HepG2 (cell line): ENCODE measurements at regions not wholly inside any gene's neighbourhood (a gene's known extent, or its start where the extent isn't known, plus 50 kb on each side); places are given as distances from the start of the nearest gene placed in this dataset.

Experiments used
- ATAC-seq: fragments of 200-7000 bp; cut with Tn5 transposase; 3 replicates; pipeline ENCODE4 v1.9.1; 2020; ENCODE audit warnings: mild to moderate bottlenecking, moderate library complexity
- BruUV-seq: library from RNA; stranded (reverse); fragments of 400-500 nt; replicated peaks from 2 replicates; lab custom pipeline; 2021; lab: Mats Ljungman, UMichigan
- CTCF ChIA-PET: fragments of 300-600 bp; formaldehyde crosslinking; extraction: SDS; loops from one replicate; lab custom pipeline; 2021; ENCODE audit warnings: low total read pairs, inconsistent platforms, low intra/inter-chr PET ratio; lab: Yijun Ruan, JAX
- POLR2A ChIA-PET: fragments of 350-600 bp; sonication (Branson Sonifier 250); formaldehyde crosslinking; loops from one replicate; lab custom pipeline; 2020; ENCODE audit warnings: antibody characterized with exemption, inconsistent platforms; lab: Yijun Ruan, JAX
- DNase-seq: peaks from one replicate; pipeline ENCODE4 v3.0.0-alpha.2; 2015; ENCODE audit warnings: low spot score
- FAIRE-seq: peaks from 3 replicates; lab custom pipeline; 2011; peaks lifted over from hg19 to GRCh38; lab: Jason Lieb, UNC
- H2AFZ ChIP-seq: one replicate; pipeline ENCODE4 v1.6.1; 2011; ENCODE audit warnings: low read length, inconsistent platforms
- H3K27ac ChIP-seq: fragments of 300-600 bp; 3 replicates; pipeline ENCODE4 v1.8.0; 2011; ENCODE audit warnings: mixed run types, mild to moderate bottlenecking, mixed read lengths, low read length, inconsistent platforms; ENCODE audit not compliant: insufficient read depth; ENCODE audit errors: extremely low read length
- H3K27me3 ChIP-seq, 2 experiments: fragments of 200-600 bp in 1 of 2; 2 replicates in 1 of 2; 3 replicates in 1 of 2; pipeline versions ENCODE4 v1.6.0 to v1.8.0; 2011; ENCODE audit warnings: low read length in 2 of 2, mild to moderate bottlenecking in 2 of 2, moderate library complexity in 2 of 2, inconsistent platforms in 1 of 2; ENCODE audit not compliant: insufficient read depth in 2 of 2, control insufficient read depth in 1 of 2
- H3K36me3 ChIP-seq, 2 experiments: fragments of 200-600 bp in 1 of 2; replicated peaks in 1 of 2; 2 replicates in 1 of 2; 3 replicates in 1 of 2; pipeline versions ENCODE4 v1.5.1 to v1.8.0; 2011; ENCODE audit warnings: low read length in 2 of 2, inconsistent platforms in 1 of 2; ENCODE audit not compliant: insufficient read depth in 2 of 2, control insufficient read depth in 1 of 2
- H3K4me1 ChIP-seq: 2 replicates; pipeline ENCODE4 v1.5.1; 2012; ENCODE audit warnings: low read length, inconsistent platforms; ENCODE audit not compliant: insufficient read depth
- H3K4me2 ChIP-seq: 2 replicates; pipeline ENCODE4 v1.6.0; 2011; ENCODE audit warnings: low read depth, low read length, inconsistent platforms
- H3K4me3 ChIP-seq, 3 experiments: fragments of 200-600 bp in 1 of 3; sonication (generic), shearing (Covaris generic) in 1 of 3; replicated peaks in 1 of 3; 2 replicates each; pipeline ENCODE4 v1.5.1; 2011 to 2016; ENCODE audit warnings: low read length in 3 of 3, inconsistent platforms in 2 of 3, low read depth in 2 of 3, mild to moderate bottlenecking in 2 of 3, control low read depth in 1 of 3, mixed read lengths in 1 of 3; ENCODE audit not compliant: insufficient read depth in 1 of 3
- H3K79me2 ChIP-seq: one replicate; pipeline ENCODE4 v1.6.1; 2011; ENCODE audit warnings: low read length, inconsistent platforms; ENCODE audit not compliant: insufficient read depth
- H3K9ac ChIP-seq: 2 replicates; pipeline ENCODE4 v1.6.0; 2011; ENCODE audit warnings: mild to moderate bottlenecking, low read depth, low read length, inconsistent platforms; ENCODE audit not compliant: insufficient read depth
- H3K9me3 ChIP-seq: 2 replicates; pipeline ENCODE4 v1.5.1; 2012; ENCODE audit warnings: mild to moderate bottlenecking, low read length
- H4K20me1 ChIP-seq: 2 replicates; pipeline ENCODE4 v1.6.0; 2011; ENCODE audit warnings: inconsistent platforms, mild to moderate bottlenecking, low read length, moderate library complexity; ENCODE audit not compliant: insufficient read depth
- GLI4 ChIP-seq: sonication (generic); formaldehyde crosslinking; IDR thresholded peaks from 2 replicates; pipeline ENCODE4 v1.5.1; 2020; ENCODE audit warnings: missing genetic modification reagents, mild to moderate bottlenecking, moderate library complexity, borderline replicate concordance
- HDAC6 ChIP-seq: fragments of 200-600 bp; sonication (generic); IDR thresholded peaks from 2 replicates; pipeline ENCODE4 v1.7.0; 2017; ENCODE audit warnings: mild to moderate bottlenecking, antibody characterized with exemption, low read length, low read depth
- MXD3 ChIP-seq: IDR thresholded peaks from 2 replicates; pipeline ENCODE4 v1.6.1; 2016; ENCODE audit warnings: mild to moderate bottlenecking, missing biosample characterization, missing genetic modification reagents
- REL ChIP-seq: sonication (generic); formaldehyde crosslinking; conservative IDR thresholded peaks from 2 replicates; pipeline ENCODE4 v1.8.0; 2022; ENCODE audit warnings: mild to moderate bottlenecking, missing genetic modification reagents, moderate library complexity
- SP5 ChIP-seq: IDR thresholded peaks from 2 replicates; pipeline ENCODE4 v1.6.1; 2016; ENCODE audit warnings: low read depth, borderline replicate concordance
- TMF1 ChIP-seq: sonication (generic); formaldehyde crosslinking; IDR thresholded peaks from 2 replicates; pipeline ENCODE4 v1.8.1; 2022; ENCODE audit warnings: low read depth, missing genetic modification reagents
- ZFP1 ChIP-seq: IDR thresholded peaks from 2 replicates; pipeline ENCODE4 v1.6.1; 2016
- ZGPAT ChIP-seq: IDR thresholded peaks from 2 replicates; pipeline ENCODE4 v1.6.1; 2016; ENCODE audit warnings: mild to moderate bottlenecking
- ZNF383 ChIP-seq: sonication (generic); formaldehyde crosslinking; IDR thresholded peaks from 2 replicates; pipeline ENCODE4 v1.4.0; 2020; ENCODE audit warnings: missing genetic modification reagents, mild to moderate bottlenecking, borderline replicate concordance
- ZNF414 ChIP-seq: sonication (generic); formaldehyde crosslinking; IDR thresholded peaks from 2 replicates; pipeline ENCODE4 v1.5.0; 2020; ENCODE audit warnings: missing genetic modification reagents
- ZNF710 ChIP-seq: sonication (generic); formaldehyde crosslinking; IDR thresholded peaks from 2 replicates; pipeline ENCODE4 v1.5.0; 2020; ENCODE audit warnings: mild to moderate bottlenecking, missing genetic modification reagents, borderline replicate concordance
- ZNF766 ChIP-seq: sonication (generic); formaldehyde crosslinking; IDR thresholded peaks from 2 replicates; pipeline ENCODE4 v1.5.0; 2020; ENCODE audit warnings: missing genetic modification reagents, borderline replicate concordance
- ZNF879 ChIP-seq: sonication (generic); formaldehyde crosslinking; IDR thresholded peaks from 2 replicates; pipeline ENCODE4 v1.8.1; 2023; ENCODE audit warnings: missing genetic modification reagents
- WGBS: methylation state at CpG from one replicate; pipeline ENCODE4 v1.1.6; 2017; ENCODE audit warnings: low lambda C conversion rate; 5-methylcytosine and 5-hydroxymethylcytosine counted together
- in situ Hi-C: cut with HindIII; loops from 2 replicates; pipeline ENCODE4 v1.10.0; 2017; ENCODE audit warnings: low pct_unique_long_range_greater_than_20kb; ENCODE audit not compliant: extremely low pct_ligation_motif_present
- intact Hi-C: fragments of 100-400 bp; cut with micrococcal nuclease; formaldehyde crosslinking; loops from one replicate; pipeline ENCODE4 v1.10.0; 2022; ENCODE audit not compliant: unreplicated experiment
- TF ChIP-seq, protein P1 (sequence below): sonication (generic); formaldehyde crosslinking; IDR thresholded peaks from 2 replicates; pipeline ENCODE4 v1.4.0; 2020; ENCODE audit warnings: missing genetic modification reagents
- TF ChIP-seq, protein P2 (sequence below): sonication (generic); formaldehyde crosslinking; conservative IDR thresholded peaks from 2 replicates; pipeline ENCODE4 v1.8.0; 2022; ENCODE audit warnings: mild to moderate bottlenecking, moderate library complexity, missing genetic modification reagents

- H3K4me3 ChIP-seq = no peak overlapping the region
- no peak overlapping the region for H3K4me2 ChIP-seq
- H3K4me1 ChIP-seq = no peaks in the 10 kb centered on the region
- no peak for DNase-seq
- no peak for ATAC-seq
- in situ Hi-C loops = loop anchor here (25.0 kb wide), 1 partner anchor 1239 kb away; no protein-coding TSS in a partner anchor
- no peaks in the 10 kb centered on the region for H4K20me1 ChIP-seq
- POLR2A ChIA-PET = no interaction called here
- no peak overlapping the region for H3K9ac ChIP-seq
- no peaks in the 10 kb centered on the region for H3K9me3 ChIP-seq
- no peak overlapping the region for H3K27ac ChIP-seq
- H3K36me3 ChIP-seq = no peaks in the 10 kb centered on the region
- TF ChIP-seq SP5 (CRISPR knock-in tag) = no peak
- no peak for TF ChIP-seq REL (CRISPR knock-in tag)
- no peak for TF ChIP-seq ZFP1 (CRISPR knock-in tag)
- TF ChIP-seq, protein P1, sequence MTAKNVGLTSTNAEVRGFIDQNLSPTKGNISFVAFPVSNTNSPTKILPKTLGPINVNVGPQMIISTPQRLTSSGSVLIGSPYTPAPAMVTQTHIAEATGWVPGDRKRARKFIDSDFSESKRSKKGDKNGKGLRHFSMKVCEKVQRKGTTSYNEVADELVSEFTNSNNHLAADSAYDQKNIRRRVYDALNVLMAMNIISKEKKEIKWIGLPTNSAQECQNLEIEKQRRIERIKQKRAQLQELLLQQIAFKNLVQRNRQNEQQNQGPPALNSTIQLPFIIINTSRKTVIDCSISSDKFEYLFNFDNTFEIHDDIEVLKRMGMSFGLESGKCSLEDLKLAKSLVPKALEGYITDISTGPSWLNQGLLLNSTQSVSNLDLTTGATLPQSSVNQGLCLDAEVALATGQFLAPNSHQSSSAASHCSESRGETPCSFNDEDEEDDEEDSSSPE = no peak
- no peak for TF ChIP-seq ZNF766 (CRISPR knock-in tag)
- no peak for TF ChIP-seq MXD3
- no peak for TF ChIP-seq ZGPAT
- TF ChIP-seq ZNF414 (CRISPR knock-in tag) = no peak
- no peak for TF ChIP-seq TMF1 (CRISPR knock-in tag)
- TF ChIP-seq ZNF710 (CRISPR knock-in tag) = no peak
- no peak for TF ChIP-seq ZNF383 (CRISPR knock-in tag)
- TF ChIP-seq, protein P2, sequence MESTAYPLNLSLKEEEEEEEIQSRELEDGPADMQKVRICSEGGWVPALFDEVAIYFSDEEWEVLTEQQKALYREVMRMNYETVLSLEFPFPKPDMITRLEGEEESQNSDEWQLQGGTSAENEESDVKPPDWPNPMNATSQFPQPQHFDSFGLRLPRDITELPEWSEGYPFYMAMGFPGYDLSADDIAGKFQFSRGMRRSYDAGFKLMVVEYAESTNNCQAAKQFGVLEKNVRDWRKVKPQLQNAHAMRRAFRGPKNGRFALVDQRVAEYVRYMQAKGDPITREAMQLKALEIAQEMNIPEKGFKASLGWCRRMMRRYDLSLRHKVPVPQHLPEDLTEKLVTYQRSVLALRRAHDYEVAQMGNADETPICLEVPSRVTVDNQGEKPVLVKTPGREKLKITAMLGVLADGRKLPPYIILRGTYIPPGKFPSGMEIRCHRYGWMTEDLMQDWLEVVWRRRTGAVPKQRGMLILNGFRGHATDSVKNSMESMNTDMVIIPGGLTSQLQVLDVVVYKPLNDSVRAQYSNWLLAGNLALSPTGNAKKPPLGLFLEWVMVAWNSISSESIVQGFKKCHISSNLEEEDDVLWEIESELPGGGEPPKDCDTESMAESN (CRISPR knock-in tag) = no peak
- no peak for TF ChIP-seq GLI4
- TF ChIP-seq HDAC6 = no peak
- no peak for TF ChIP-seq ZNF879 (CRISPR knock-in tag)
- FAIRE-seq = no peak
- no peaks in the 10 kb centered on the region for H3K79me2 ChIP-seq
- BruUV-seq = no TSS peak
- intact Hi-C loops = no loop called here
- 2% methylated on average over 4 of the region's 4 CpGs for WGBS
- CTCF ChIA-PET = no interaction called here
- peaks cover 0 to 13% of the 10 kb centered on the region in 2 experiments; a peak in 3 of 5 replicates for H3K27me3 ChIP-seq
- no peak overlapping the region for H2AFZ ChIP-seq
Measured at GRCh38 chr6:44672841-44673240, 285.3 kb downstream of the CDC5L start.
